ENCODE measurements at regions not wholly inside any gene's neighbourhood (a gene's known extent, or its start where the extent isn't known, plus 50 kb on each side); places are given as distances from the start of the nearest gene placed in this dataset.
A peak's percentile ranks its signal among the peaks of the same experiment; 100 is the strongest.

DNA sequence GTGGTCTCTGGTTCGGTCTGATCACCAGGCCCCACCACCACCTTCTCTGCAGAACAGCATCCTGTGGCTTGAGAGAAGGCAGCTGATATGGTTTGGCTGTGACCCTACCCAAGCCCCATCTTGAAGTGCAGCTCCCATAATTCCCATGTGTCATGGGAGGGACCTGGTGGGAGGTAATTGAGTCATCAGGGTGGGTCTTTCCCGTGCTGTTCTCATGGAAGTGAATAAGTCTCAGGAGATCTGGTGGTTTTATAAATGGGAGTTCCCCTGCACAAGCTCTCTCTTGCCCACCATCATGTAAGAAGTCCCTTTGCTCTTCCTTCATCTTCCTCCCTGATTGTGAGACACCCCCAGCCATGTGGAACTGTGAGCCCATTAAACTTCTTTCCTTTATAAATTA is 352.3 kb upstream of the CDH5 start:
- no peak for DNase-seq (ENCODE audit: low spot score)

DNA sequence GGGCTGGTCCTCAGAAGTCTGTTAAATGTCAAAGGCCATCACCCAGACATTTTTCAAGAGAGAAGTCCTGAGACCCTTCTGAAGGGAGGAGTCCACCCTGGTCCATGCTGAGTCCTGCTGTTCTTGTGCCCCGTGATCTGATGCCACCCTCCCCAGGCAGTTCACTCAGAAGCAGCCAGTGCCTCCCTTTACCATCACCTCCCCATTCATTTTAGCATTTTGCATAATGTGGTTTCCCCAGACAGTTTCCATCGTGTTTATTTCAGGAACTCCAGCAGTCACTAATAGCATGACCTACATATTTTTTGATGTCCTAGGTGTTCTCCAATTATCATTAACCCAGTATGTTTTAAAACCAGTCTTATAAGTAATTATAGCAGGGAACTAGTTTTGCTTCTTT is 353.0 kb upstream of the CDH5 start:
- no peak for DNase-seq (ENCODE audit: low spot score)

DNA sequence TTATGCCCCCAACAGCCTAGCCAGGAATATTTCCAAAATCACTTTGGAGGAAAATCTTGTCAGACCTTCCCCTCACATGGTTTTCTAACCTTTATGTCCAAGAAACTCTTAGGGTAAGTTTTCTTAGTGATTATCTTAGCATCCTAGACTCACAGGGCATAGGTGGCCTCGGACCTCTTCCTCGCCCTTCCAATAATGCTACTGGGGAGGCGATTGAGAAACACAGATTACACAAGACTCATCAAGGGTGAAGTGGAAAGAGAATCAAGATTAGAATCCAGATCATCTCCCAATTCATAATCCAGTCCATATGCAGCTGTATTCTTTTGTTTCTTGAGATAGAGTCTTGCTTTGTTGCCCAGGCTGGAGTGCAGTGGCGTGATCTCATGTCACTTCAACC is 358.4 kb upstream of the CDH5 start:
- no peak for DNase-seq (ENCODE audit: low spot score)

DNA sequence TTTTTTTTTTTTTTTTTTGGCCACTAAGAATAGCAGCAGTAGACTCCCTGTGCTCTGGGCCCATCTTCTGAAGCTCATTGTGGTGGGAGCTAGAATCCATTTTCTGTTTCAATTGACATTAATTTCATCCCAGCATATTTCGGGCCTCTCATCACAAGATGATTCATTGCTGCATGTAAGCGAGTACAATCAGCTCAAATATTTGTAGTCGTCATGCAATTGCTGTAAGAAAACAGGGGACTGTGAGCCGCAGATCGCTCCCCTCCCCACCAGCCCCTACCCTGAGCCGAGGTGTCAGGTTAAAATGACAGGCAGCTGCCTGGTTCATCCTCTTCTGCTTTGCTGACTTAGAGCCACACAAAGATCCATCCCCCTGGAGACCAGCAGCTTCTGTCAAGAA is 358.8 kb upstream of the CDH5 start:
- DNase-seq (ENCODE audit: low spot score): no peak

DNA sequence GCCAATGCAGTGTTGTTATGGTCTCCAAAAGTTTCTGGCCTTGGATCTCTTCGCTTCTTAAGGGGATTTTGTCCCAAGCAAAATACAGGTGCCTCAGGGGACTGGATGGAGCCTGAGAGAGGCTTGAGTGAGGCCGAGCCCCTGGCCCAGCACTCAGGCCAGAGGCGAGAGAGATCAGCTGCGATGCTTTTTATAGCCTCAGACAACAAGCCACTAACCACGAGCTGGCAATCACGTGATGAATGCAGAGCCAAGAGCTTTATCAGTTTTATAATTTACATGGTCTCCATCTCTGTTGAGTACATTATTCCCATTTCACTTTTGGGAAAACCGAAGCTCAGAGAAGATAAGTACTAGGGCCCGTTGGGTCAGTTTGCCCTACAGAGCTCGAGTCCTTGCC is 360.0 kb upstream of the CDH5 start:
- no peak for DNase-seq (ENCODE audit: low spot score)

DNA sequence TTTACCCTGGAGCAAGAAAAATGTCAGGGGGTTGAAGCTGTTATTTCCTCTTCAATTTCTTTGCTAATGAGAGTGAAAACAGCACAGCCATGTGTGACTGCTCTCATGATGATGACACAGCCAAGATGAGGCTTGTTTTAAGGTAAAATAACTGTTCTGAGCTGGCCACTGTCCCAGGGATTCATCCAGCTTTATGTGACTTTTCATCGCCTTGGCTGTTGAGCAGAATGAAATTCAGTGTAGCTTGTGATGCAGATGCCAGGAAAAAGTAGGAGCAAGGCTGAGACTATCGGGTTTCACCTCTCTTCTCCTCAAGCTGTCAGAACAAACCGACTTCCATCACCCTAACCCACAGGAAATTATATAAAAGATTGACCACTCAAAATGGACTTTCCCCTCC is 361.8 kb upstream of the CDH5 start:
- DNase-seq (ENCODE audit: low spot score): no peak

DNA sequence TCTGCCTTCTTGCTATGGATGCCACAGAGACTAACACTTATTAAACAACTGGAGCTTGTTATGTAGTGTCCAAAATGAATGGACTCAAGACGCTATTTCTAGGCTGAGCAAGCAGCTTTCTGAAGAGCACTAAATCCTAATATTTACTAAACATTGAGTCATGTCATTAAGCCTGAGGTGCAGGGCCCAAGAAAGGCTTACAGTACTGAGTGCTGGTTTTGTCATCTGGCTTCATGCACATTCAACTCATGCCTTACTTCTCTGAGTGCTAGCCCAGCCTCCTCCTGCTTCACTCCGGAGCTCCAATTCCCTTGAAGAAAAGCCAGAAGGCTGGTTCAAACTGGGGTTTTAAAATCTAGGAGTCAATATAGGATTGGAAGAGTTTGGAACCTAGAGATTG is 363.3 kb upstream of the CDH5 start:
- DNase-seq (ENCODE audit: low spot score): no peak

DNA sequence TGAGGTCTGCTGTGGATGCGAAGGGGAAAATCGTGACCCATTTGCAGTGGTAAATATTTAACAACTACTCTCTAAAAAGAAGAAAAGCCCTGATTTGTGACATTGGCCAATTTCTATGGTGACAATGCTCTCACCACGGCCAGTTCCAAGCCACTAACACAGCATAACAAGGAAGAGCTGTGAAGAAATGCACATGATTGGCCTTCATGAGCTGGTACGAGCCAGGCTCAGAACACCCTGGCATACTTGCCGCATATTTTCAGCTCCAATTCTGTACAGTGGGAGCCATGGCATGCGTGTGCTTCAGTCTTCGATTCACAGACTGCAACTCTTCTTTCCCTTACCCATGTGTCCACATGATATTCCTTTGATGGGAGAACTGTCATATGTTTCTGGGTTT is 363.9 kb upstream of the CDH5 start:
- DNase-seq (ENCODE audit: low spot score): no peak

DNA sequence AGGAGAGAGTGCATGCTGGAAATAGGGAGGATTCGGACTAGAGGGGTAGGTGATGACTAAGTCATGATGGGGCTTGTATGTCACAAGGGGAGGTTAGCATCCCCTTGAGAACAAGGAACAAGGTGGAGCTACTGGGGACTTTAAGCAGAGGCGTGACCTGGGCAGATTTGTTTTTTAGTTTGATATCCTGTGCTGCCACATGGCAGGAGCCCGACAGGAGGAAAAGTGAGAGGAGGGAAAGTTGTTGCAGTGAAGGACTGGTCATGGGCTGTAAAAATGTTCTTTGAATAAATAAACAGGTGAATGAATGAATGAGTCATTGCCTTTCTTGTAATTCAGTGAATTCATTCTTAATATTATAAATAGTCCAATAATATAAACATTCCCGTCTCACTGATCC is 365.1 kb upstream of the CDH5 start:
- no peak for DNase-seq (ENCODE audit: low spot score)

DNA sequence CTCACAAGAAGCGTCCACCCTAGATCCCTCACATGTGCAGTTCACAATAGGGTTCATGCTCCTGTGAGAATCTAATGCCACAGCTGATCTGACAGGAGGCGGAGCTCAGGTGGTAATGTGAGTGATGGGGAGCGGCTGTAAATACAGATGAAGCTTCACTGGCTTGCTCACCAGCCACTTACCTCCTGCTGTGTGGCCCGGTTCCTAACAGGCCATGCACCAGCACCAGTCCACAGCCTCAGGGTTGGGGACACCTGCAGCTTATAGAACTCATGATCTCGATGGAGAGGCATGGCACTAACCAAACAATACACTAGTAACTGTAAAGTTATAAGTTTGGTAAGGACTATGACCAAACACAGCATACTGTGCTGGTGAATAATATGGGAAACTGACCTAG is 368.0 kb upstream of the CDH5 start:
- no peak for DNase-seq (ENCODE audit: low spot score)

DNA sequence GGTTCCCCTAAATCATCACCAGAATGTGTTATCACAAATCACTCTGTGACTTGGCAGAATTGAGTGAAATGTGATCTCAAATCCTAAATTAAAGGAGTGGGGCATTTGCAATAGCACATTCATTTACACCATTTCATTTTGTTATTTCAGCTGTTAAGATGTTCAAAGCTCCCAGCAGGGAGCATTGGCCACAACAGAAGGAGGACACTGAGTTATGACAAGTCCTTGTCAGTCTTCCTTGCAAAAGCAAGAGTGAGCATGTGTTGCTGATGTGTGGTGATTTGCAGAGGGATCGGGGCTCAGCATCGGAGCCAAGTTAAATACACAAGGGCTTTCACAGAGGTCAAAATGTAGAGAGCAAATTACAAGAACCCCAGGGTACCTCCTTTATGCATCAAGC is 372.2 kb upstream of the CDH5 start:
- no peak for DNase-seq (ENCODE audit: low spot score)

DNA sequence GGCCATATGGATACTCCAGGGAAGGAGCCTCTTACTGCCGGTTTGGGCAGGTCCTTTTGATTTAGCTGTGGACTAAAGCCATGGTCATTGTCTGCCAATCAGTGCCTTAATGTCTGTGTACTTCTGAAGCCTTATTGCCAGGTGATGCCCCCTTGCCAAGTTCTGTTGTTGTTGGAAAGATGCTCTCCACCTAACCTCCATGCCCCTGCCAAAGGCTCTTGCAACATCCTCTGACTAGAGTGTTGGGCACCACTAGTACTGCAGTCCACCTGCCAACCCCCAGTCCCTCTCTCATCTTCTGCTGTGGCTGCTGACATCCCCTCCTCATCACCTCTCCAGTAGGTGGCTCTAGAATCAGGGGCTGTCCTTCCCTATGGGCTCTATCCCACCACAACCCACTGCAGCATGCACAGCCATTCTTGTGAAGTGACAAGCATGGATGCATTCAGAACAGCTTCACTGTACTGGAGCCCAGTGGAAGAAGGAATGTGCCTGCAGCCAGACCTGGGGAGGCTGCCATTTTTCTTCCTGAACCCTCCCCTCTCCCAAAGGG is 375.3 kb upstream of the CDH5 start:
- DNase-seq (ENCODE audit: low spot score): no peak

DNA sequence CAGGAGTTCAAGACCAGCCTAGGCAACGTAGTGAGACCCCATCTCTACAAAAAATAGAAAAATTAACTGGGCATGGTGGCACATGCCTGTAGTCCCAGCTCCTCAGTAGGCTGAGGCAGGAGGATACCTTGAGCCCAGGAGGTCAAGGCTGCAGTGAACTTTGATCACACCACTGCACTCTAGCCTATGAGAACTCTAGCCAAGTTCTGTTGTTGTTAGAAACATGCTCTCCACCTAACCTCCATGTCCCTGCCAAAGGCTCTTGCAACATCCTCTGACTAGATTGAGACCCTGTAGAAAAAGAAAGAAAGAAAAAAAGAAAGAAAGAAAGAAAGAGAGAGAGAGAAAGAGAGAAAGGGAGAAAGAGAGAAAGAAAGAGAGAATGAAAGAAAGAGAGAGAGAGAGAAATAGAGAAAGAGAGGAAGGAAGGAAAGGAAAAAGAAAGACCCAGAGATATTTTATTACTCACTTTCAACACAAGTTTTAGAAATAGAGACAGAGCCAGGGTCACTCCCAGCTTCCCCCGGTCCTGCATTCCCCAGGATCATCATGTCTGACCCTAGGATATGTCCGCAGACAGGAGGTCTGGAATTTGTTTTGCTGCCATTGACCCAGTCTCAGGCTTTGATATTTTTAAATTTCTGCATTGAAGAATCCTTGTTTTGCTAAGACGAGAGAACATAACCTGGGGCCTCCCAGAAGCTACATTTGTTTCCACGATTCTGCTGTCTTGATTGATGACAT is 376.5 kb upstream of the CDH5 start:
- DNase-seq (ENCODE audit: low spot score): no peak

DNA sequence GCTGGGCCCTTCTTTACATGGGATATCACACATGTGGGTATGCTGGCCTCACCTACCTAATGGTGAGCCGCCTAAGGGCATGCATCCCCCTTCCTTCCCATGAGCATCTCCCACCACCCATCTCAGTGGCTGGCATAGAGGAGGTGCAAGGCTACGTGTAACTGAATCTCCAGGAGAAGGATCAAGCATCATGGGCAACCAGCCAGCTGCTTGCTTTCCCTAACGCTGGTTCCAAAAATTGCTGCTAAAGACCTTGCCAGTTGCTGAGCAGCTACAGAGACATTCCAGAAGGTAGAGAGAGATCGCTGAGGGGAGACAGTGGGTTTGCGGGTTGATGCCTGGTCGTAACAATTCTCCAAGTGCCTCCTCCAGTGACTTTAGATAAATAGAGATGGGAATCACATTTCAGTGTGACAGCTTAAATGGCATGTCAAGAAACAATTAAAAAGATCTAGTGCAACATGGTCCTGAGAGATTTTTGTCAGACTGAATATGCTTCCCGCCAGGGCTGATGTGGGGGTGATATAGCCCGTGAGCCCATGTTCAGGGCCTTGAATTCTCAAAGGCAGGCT is 378.4 kb upstream of the CDH5 start:
- DNase-seq (ENCODE audit: low spot score): no peak

DNA sequence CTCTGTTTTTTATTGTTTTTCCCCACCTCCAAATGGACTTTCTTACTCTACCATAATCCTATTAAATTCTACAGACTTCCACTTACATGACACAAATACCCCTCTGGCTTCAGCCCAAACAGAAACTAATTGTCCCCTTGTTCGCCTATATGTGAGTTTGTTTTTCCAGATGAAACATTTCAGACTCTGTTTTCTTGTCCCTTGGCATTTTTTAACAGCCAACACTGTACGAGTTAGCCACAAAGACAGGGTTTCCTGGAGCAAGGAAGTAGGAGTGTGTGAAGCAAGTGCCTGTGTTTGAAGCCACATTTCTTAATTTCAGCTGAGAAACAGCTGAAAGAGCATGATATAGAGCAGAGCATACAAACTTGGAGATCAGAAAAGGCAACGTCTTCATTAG is 382.2 kb upstream of the CDH5 start:
- no peak for DNase-seq (ENCODE audit: low spot score)

DNA sequence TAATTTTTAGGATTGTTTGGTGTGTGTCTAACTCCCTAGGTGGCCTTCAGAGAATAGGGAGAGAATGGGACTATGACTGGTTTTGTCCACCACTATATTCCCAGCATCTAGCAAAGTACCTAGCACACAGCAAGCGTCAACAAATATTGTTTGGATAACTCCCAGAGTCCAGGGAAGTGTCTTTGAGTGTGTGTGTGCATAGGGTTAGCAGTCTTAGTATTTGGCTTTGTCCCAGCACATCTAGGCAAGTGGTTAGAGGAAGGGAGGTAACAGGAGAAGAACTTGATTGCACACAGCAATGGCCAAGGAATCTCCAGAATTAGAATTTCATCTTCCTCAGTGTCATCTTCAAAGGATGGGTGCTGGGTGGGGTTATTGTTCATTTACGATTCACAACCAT is 385.4 kb upstream of the CDH5 start:
- no peak for DNase-seq (ENCODE audit: low spot score)

DNA sequence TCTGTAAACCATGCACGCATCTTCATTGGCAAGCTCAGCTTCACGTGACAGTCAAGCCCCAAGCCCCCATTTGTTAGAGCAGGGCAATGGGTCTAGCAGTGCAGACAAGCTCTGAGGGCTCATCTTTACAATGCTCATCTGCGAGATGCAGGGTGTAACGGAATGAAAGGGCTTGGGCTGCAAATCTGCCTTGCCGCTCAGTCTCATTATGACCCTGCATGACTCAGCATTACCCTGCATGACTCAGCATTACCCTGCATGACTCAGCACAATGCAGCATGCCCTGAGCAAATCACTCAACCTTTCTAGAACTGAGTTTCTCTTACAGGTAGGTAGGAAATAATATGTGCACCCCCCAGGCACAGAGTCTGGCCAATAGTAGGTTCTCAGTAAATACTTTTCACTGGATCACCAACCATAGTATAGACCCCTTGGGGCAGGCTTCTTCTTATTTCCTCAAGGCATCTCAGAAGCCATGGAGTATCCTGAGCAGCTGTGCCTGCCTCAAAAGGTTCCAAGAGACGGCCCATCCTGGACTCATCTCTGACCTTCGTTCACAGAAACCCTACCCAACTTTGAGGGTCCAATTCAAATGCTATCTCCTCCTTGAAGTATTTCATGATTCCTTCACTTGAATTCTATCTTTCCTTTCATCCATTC is 391.3 kb upstream of the CDH5 start:
- peak; percentile 58 for DNase-seq (ENCODE audit: low spot score)

DNA sequence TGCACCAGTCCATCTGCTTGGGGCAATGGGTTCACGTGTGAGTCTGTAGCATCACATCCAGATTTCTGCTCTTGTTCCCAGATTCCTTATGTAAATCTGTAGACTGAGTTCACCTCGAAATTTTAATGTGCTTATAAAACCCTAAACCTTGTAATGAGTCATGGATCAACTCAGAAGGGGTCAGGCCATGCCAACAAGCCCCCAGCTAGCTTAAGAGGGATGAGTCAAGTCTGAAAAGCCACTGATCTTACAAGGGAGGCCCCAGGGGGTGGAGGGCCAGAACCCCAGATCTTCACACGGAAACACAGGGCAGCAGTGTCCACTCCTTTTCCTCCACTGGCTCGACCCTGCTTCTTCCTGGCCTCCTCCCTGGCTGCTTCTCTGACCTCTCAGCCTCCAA is 399.1 kb upstream of the CDH5 start:
- DNase-seq (ENCODE audit: low spot score): no peak

DNA sequence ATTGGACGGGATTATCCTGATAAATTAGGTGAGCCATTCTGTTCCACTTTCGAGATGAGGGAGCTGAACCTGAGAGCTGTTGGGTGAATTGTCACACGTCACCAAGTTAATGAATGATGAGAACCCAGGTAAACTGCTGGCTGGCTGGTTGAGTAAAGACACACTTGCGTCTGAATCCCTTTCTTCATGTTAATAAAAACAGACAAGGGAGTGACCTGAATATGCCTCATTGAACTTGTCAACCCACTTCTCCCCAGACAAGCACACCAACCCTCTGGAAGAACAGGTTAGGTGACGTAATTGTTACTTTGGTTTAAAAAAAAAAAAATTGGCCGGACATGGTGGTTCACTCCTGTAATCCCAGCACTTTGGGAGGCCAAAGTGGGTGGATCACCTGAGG is 400.9 kb upstream of the CDH5 start:
- no peak for DNase-seq (ENCODE audit: low spot score)

DNA sequence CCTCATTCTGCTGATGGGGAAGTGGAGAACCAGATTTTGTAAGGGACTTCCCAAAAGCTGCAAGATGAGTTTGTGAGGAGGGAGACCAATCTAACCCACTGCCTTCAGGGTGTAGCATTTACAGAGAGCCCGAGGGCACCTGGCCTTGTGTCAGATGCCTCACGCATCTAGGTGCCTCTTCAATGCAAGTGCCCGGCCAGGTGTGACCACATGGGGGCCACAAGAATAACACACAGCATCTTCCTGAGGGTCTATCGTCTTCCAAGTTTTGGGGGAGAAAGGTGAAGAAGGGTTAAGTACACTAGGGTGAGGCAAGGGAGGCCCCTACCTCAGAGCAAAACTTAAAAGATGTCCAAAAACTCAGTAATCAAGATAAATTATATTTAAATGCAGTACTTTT is 401.7 kb upstream of the CDH5 start:
- no peak for DNase-seq (ENCODE audit: low spot score)

DNA sequence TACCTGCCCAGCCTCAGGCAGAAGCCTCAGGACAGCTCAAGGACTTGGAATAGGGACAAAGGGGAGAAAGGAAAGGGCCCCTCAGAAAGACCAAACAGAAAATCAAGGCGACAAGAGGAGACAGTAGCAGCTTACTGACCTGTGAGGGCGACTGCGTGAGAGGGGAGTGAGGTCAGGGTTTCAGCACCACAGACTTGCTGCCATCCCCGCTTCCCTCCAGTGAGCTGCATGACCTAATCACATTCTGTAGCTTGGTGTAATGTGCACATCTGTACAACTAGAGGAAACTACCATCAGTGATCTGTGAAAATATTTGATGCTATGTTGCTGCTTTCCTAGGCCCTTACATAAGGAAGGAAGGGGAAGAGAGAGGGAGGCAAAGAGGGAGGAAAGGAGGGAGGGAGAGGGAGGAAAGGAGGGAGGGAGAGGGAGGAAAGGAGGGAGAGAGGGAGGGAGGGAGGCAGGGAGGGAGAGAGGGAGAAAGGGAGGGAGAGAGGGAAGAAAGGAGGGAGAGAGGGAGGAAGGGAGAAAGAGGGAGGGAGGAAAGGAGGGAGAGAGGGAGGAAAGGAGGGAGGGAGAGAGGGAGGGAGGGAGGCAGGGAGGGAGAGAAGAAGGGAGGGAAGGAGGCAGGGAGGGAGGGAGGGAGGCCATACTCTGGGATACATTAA is 404.9 kb upstream of the CDH5 start:
- no peak for DNase-seq (ENCODE audit: low spot score)

DNA sequence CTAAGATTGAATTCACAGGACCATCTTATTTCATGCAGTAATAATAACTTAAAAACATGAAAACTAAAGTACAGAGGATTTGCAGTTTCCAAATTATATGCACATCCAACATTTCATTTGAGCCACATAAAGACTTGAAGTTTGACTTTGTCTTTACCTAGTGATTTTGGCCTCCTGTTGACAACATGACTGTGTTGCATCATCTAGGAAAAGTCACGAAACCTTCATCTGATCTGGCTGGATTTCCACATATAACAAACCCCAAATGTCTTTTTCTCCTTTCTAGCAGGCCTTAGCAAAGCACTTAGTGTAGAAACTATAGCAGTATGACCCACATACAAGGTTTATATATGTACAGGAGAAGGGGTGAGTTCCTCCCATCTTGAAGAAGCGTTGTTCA is 406.5 kb upstream of the CDH5 start:
- no peak for DNase-seq (ENCODE audit: low spot score)

DNA sequence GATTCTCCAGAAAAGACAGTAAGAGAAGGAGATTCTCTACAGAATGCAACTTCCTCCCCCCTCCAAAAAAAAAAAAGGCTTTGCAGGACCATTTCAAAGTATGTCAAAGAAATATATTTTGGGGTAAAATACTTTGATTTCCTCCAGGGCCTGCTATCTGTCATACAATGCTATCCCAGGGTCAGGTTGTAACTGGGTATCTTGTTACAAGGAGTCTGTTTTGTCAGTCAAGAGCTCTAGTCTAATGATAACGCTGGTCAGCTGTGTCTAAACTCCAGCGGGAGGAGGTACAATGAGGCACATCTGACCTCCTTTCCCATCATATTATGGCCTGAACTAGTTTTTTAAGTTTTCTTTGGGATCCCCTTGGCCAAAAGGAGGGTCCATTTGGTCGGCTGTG is 408.4 kb upstream of the CDH5 start:
- DNase-seq (ENCODE audit: low spot score): no peak
